ENCODE measurements at regions not wholly inside any gene's neighbourhood (a gene's known extent, or its start where the extent isn't known, plus 50 kb on each side); places are given as distances from the start of the nearest gene placed in this dataset.
"Not testable (repeated sequence)": the region's sequence is repeated elsewhere in the genome, so short reads cannot be mapped to it uniquely, and the experiment has no call there.

- Mint-ChIP-seq H3K4me3 (no peak overlapping the region), H3K36me3 (no peaks in the 10 kb centered on the region), H3K4me1 (no peaks in the 10 kb centered on the region), H3K27me3 (ENCODE audit: low read depth) (no peaks in the 10 kb centered on the region), H3K9me3 (no peaks in the 10 kb centered on the region), H3K27ac (no peak overlapping the region)
- DNase-seq (ENCODE audit: low spot score) (no peak), ATAC-seq (no peak)
- CTCF ChIA-PET = no interaction called here
- TF ChIP-seq ZNF317 (CRISPR knock-in tag; IDR thresholded peaks at IDR 0.05; ENCODE audit: borderline replicate concordance, low read depth) (no peak), ELF4 (CRISPR knock-in tag; IDR thresholded peaks at IDR 0.05; ENCODE audit: low read depth) (no peak), NR3C1 (CRISPR knock-in tag; conservative IDR thresholded peaks at IDR 0.05; ENCODE audit: low read depth) (no peak), PRRX2 (CRISPR knock-in tag; IDR thresholded peaks at IDR 0.05) (no peak), HMGA2 (CRISPR knock-in tag; IDR thresholded peaks at IDR 0.05) (no peak), ZNF263 (CRISPR knock-in tag; IDR thresholded peaks at IDR 0.05; ENCODE audit: low read depth) (no peak), E2F1 (CRISPR knock-in tag; IDR thresholded peaks at IDR 0.05) (no peak), GTF2I (CRISPR knock-in tag; conservative IDR thresholded peaks at IDR 0.05) (no peak), RORB (CRISPR knock-in tag; IDR thresholded peaks at IDR 0.05) (no peak), NFYB (CRISPR knock-in tag; conservative IDR thresholded peaks at IDR 0.05; ENCODE audit: low read depth) (no peak), TEAD4 (CRISPR knock-in tag; IDR thresholded peaks at IDR 0.05) (no peak), ETV6 (CRISPR knock-in tag; IDR thresholded peaks at IDR 0.05) (no peak), NR2C2 (CRISPR knock-in tag; IDR thresholded peaks at IDR 0.05) (no peak), ZNF281 (CRISPR knock-in tag; IDR thresholded peaks at IDR 0.05) (no peak), ZBTB43 (CRISPR knock-in tag; IDR thresholded peaks at IDR 0.05) (no peak), NFATC4 (CRISPR knock-in tag; IDR thresholded peaks at IDR 0.05) (no peak), IRF1 (CRISPR knock-in tag; IDR thresholded peaks at IDR 0.05) (no peak), ZSCAN18 (CRISPR knock-in tag; IDR thresholded peaks at IDR 0.05) (no peak), AR (CRISPR knock-in tag; IDR thresholded peaks at IDR 0.05) (no peak), FOXP1 (CRISPR knock-in tag; IDR thresholded peaks at IDR 0.05; ENCODE audit: borderline replicate concordance) (no peak)
- POLR2A ChIA-PET = no interaction called here
Measured at GRCh38 chr13:107600971-107601370, 614.4 kb downstream of the LIG4 start.

GRCh38 chr13:107596306-107596705 lies 619.0 kb downstream of the LIG4 start:
- H3K36me3 Mint-ChIP-seq; H3K27ac Mint-ChIP-seq; H3K4me3 Mint-ChIP-seq; DNase-seq (ENCODE audit: low spot score); ATAC-seq; CTCF ChIA-PET; POLR2A ChIA-PET; H3K4me1 Mint-ChIP-seq; H3K9me3 Mint-ChIP-seq; H3K27me3 Mint-ChIP-seq (ENCODE audit: low read depth): not testable (repeated sequence)
